BJ (cell line): ENCODE measurements at regions not wholly inside any gene's neighbourhood (a gene's known extent, or its start where the extent isn't known, plus 50 kb on each side); places are given as distances from the start of the nearest gene placed in this dataset.

ENCODE experiments used
- CTCF ChIA-PET: fragments of 350-600 bp; formaldehyde crosslinking; extraction: SDS; loops from one replicate; lab custom pipeline; 2021; ENCODE audit warnings: antibody characterized with exemption, inconsistent platforms; lab: Yijun Ruan, JAX
- POLR2A ChIA-PET: fragments of 300-600 bp; sonication (Branson Sonifier 250); formaldehyde crosslinking; extraction: SDS; loops from one replicate; lab custom pipeline; 2021; ENCODE audit warnings: antibody characterized with exemption; lab: Charles Lee
- DNase-seq: peaks from one replicate; pipeline ENCODE4 v3.0.0-alpha.2; 2011; ENCODE audit warnings: low read depth
- H3K27me3 ChIP-seq: 2 replicates; pipeline ENCODE4 v1.6.0; 2011; ENCODE audit warnings: low read length; ENCODE audit not compliant: control insufficient read depth, insufficient read depth
- H3K36me3 ChIP-seq: 2 replicates; pipeline ENCODE4 v1.5.1; 2011; ENCODE audit warnings: low read length; ENCODE audit not compliant: control insufficient read depth, insufficient read depth
- H3K4me3 ChIP-seq: 2 replicates; pipeline ENCODE4 v1.5.1; 2011; ENCODE audit warnings: low read depth, mild to moderate bottlenecking, control low read depth, low read length
- CTCF ChIP-seq: IDR thresholded peaks from 2 replicates; pipeline ENCODE4 v1.5.1; 2011; ENCODE audit warnings: low read depth, mild to moderate bottlenecking, control low read depth, inconsistent platforms, low read length, moderate library complexity; ENCODE audit not compliant: insufficient read depth

- H3K36me3 ChIP-seq: no peaks in the 10 kb centered on the region
- DNase-seq: no peak
- CTCF ChIA-PET: interaction anchor here (0.5 kb wide), 1 partner anchor 85 kb away, joined by 3 read pairs; no protein-coding TSS in a partner anchor
- TF ChIP-seq CTCF: no peak
- no peak overlapping the region for H3K4me3 ChIP-seq
- POLR2A ChIA-PET: no interaction called here
- H3K27me3 ChIP-seq: no peaks in the 10 kb centered on the region
Observed at GRCh38 chr16:73775841-73776388, 520.7 kb upstream of the PSMD7 start.

GRCh38 chr16:73771196-73772064 lies 525.2 kb upstream of the PSMD7 start:
- peak; percentile 0 for DNase-seq
- ChIA-PET CTCF (interaction anchor here (0.9 kb wide), 1 partner anchor 14 kb away, joined by 3 read pairs; no protein-coding TSS in a partner anchor), POLR2A (no interaction called here)
- no peak for TF ChIP-seq CTCF
- no peaks in the 10 kb centered on the region for H3K36me3 ChIP-seq
- H3K4me3 ChIP-seq: no peak overlapping the region
- no peaks in the 10 kb centered on the region for H3K27me3 ChIP-seq

GRCh38 chr16:73768786-73769203 lies 527.8 kb upstream of the PSMD7 start:
- TF ChIP-seq CTCF: no peak
- CTCF ChIA-PET: interaction anchor here (0.6 kb wide), 1 partner anchor 106 kb away, joined by 3 read pairs; no protein-coding TSS in a partner anchor
- POLR2A ChIA-PET: no interaction called here

GRCh38 chr16:73764321-73764720 lies 532.3 kb upstream of the PSMD7 start:
- Histone ChIP-seq H3K4me3 (no peak overlapping the region), H3K36me3 (no peaks in the 10 kb centered on the region), H3K27me3 (no peaks in the 10 kb centered on the region)
- TF ChIP-seq CTCF: no peak
- DNase-seq: no peak
- ChIA-PET CTCF (interaction anchor here (0.8 to 1.1 kb wide), 2 partner anchors 9 to 16 kb away, joined by 3 to 4 read pairs; no protein-coding TSS in a partner anchor), POLR2A (no interaction called here)

More at GRCh38 chr16:73768786-73769203, 527.8 kb upstream of the PSMD7 start:
- Histone ChIP-seq H3K27me3 (no peaks in the 10 kb centered on the region), H3K4me3 (no peak overlapping the region), H3K36me3 (no peaks in the 10 kb centered on the region)
- no peak for DNase-seq

GRCh38 chr16:73756289-73757178 lies 540.1 kb upstream of the PSMD7 start:
- CTCF ChIA-PET: interaction anchor here (1.2 kb wide), 1 partner anchor 14 kb away, joined by 3 read pairs; no protein-coding TSS in a partner anchor
- no peak for TF ChIP-seq CTCF
- no peak for DNase-seq
- Histone ChIP-seq H3K27me3 (no peaks in the 10 kb centered on the region), H3K36me3 (no peaks in the 10 kb centered on the region), H3K4me3 (no peak overlapping the region)
- POLR2A ChIA-PET: no interaction called here
